ENCODE measurements at regions not wholly inside any gene's neighbourhood (a gene's known extent, or its start where the extent isn't known, plus 50 kb on each side); places are given as distances from the start of the nearest gene placed in this dataset.

- no peak for DNase-seq (ENCODE audit: low read depth)
These were observed 126.9 kb downstream of the MRM1 start for GRCh38 chr17:36728030-36728991.

GRCh38 chr17:36730095-36730808 is 128.9 kb downstream of the MRM1 start:
- DNase-seq (ENCODE audit: low read depth): no peak

- no peak for DNase-seq (ENCODE audit: low read depth)
These were observed 129.6 kb downstream of the MRM1 start for GRCh38 chr17:36730857-36731490.

GRCh38 chr17:36731811-36732210 is 130.4 kb downstream of the MRM1 start:
- DNase-seq (ENCODE audit: low read depth): no peak

GRCh38 chr17:36732351-36732750 is 131.0 kb downstream of the MRM1 start:
- DNase-seq (ENCODE audit: low read depth): no peak

DNA sequence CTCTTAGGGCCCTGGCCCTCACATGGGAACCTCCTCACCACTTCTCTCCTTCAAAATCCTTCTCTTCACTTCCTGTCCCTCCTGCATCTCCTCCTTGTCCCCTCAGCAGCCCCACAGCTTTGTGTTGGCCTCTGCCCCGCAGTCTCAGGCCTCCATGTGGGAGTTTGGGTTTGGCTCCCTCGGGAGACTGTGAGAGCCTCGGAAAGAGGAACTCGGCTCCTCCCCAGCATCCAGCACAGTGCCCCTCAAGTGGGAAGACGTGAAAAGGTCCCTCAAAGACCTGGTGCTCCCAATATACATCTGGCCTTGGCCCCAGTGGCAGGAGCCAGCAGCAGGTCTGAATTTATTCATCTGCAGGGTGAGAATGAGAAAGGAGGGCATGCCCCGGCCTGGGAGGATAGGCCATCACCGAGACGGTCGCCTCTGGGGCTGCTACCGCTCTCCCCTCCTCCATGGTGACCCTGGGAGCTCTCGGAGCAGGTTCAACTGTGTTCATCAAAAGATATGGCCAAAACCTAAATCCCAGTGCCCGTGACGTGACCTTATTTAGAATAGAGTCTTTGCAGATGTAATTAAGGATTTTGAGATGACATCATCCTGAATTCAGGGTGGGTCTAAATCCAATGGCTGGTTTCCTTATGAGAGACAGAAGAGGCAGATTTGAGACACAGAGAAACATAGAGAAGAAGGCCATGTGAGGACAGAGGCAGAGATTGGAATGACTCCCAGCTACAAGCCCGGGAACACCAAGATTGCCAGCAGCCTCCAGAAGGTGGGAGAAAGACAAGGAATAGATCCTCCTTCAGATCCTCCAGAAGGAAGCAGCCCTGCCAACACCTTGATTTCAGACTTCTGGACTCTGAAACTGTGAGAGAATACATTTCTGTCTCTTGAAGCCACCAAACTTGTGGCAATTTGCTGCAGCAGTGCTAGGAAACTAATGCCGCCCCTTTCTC is 135.1 kb downstream of the MRM1 start:
- no peak for DNase-seq (ENCODE audit: low read depth)

GRCh38 chr17:36739208-36739607 is 137.8 kb downstream of the MRM1 start:
- no peak for DNase-seq (ENCODE audit: low read depth)

DNA sequence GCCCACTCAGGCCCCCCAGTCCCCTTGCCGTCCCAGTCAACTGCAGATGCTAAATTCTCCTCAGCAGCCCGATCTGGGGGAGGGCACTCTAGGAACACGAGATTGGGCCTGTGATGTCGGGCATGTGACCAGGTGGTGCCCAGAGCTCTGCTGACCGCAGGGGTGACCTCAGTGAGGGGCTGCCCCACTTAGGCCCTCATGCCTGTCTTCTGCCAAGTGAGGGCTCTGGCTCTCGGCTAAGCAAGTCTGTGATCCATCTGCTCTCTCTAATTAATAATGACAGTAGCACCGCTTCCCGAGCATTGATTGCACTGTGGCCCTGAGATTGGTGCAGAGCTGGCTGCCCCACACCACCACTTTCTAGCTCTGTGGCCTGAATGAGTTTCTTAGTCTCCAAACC is 138.8 kb downstream of the MRM1 start:
- no peak for DNase-seq (ENCODE audit: low read depth)

DNA sequence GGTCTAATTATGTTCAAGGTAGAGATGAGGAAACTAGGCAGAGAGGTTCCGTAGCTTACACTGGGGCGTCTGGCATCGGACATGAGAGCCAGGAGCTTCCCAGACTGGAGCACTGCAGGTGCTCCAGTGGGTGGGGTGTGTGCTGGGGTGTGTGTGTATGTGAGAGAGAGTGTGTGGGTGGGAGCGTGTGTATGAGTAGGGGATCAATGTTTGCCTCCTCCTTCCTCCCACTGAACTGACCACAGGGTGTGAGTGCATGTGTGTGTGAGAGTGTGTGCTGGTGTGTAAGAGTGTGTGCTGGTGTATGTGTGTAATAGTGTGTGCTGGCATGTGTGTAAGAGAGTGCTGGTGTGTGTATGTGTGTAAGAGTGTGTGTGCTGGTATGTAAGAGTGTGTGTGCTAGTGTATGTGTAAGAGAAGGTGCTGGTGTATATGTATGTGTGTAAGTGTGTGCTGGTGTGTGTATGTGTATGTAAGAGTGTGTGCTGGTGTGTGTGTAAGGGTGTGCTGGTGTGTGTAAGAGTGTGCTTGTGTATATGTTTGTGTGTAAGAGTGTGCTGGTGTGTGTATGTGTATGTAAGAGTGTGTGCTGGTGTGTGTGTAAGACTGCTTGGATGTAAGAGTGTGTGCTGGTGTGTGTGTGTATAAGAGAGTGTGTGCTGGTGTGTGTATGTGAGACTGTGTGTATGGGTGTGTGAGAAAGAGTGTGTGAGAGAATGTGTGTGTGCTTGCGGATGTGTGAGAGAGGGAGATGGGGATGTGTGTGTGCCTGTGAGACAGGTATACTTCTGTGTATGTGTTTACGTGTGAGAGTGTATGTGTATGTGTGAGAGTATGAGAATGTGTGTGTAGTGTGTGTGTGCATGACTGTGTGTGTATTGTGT is 139.9 kb downstream of the MRM1 start:
- DNase-seq (ENCODE audit: low read depth): no peak

DNA sequence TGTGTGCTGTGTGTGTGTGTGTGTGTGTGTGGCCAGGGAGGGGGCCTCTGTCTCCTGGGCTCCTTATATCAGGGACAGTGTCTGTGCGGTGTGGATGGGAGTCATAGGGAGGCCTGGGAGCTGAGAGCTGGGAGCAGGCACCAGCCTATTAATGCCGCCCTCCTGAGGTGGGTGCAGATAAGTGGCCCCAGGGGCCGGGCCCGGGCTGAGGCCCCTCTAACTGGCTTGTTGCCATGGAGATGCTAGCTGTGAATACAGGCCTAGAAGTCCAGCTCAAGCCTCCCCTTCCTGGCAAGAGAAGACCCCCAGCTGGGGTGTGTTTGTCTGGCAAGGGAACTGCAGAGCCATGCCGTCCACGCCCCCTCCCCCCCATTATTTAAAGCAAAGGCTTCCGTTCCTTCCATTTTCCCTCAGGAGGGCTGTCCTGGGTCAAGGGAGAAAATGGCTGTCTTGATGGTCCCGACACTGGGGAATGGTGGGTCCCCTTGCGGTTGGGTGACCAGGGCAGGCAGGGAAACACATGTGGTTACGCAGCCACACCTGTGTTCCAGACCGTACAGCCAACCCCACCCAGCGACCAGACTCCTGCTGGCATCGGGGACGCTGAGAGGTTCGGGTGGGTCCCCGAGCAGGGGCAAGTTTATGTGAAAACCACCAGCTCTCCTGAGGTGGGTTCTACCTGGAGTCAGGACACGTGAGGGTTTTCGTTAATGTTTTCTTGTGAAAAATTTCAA is 141.1 kb downstream of the MRM1 start:
- DNase-seq (ENCODE audit: low read depth): no peak

DNA sequence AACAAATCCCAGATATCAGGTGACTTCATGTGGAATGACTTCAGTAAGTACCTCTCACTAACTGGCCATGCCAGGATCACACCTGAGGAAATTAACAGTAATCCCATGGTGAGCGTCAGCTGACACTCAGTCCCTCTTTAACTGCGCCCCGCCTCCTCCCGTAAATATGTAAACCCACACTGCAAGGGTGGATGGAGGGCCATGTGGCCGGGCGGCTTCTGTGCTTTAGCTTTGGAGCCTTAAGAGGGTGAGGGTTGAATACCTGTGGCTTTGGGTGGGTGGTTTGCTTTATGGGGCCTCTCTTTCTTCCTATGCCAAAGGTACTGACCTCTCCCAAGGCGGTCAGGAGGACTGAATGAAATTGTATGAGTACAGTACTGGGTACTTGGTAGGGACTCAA is 141.7 kb downstream of the MRM1 start:
- DNase-seq (ENCODE audit: low read depth): no peak

DNA sequence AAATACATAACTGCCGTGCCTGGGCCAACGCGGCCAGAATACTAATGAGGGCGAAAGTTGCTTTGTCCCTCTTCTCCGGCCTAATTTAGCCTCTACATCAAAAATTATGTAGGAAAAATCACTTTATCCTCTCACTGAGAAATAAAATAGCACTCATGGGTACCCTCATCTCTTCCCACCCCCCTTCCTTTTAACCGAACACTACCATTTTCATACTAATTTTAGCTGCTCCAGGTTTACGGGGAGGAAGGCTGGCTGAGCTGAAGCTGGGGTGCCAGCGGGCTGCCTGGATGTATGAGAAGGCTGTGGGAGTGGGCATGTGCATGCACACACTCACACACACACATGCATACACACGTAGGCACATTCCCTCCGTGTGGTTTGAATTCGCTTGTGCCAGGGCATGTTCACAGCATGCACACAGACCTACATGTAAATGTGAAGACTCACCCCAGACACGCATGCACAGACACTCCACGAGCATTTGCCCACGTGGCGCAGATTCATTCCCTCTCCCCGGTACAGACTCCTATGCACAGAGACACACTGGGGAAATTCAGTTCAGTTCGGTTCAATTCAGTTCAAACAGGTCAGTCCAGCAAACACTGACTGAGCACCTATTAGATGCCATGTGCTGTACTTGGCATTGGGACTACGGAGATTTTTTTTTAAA is 145.1 kb downstream of the MRM1 start:
- no peak for DNase-seq (ENCODE audit: low read depth)

DNA sequence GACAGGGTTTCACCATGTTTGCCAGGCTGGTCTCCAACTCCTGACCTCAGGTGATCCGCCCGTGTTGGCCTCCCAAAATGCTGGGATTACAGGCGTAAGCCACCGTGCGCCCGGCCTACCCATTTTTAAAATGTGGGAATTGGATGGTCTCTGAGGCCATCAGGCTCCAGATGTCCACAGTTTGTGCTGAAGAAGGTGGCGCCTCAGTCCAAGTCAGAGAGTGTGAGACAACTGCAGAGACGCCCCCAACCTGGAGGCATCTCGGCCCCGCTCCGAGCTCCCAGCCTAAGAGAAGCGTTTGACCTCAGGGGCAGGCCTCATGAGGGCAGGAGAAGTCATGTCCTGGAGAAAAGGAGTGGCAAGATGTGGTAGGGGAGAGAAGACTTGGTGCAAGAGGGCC is 146.5 kb downstream of the MRM1 start:
- DNase-seq (ENCODE audit: low read depth): no peak

DNA sequence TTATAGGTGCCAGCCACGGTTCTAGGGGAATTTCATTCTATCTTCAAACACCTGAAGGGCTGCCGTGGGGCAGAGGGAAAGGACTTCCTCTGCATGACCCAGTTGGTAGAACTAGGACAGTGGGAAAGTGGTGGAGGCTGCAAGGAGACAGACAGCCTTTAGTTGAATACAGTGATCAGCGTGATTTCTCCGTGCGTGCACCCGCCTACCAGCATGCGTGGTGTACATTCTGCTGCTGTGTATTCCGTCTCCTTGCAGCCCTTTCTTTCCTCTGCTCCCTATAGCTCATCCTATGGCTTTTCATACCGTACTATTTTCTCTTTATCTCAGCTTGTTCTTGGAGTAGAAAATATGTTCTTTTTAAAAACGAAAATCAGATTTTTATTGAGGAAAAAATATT is 146.9 kb downstream of the MRM1 start:
- DNase-seq (ENCODE audit: low read depth): no peak

DNA sequence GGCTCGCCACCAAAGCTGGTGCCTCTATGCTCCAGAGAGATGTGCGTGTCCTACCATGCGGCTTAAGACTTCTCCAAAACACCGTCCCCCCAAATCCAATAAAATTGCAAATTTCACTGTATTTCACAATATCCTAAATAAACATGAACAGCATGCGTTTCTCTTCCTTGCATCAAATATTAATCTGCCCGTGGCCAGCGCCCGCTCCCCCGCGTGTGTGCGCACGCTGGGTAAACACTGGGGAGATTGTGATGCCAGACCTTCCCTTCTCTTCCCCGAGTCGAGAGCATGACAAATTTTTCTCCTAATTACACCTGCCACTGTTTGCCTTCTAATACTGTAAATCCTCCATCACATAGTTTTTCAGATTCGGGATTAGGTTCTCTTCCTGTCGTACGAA is 148.1 kb downstream of the MRM1 start:
- DNase-seq (ENCODE audit: low read depth): no peak

DNA sequence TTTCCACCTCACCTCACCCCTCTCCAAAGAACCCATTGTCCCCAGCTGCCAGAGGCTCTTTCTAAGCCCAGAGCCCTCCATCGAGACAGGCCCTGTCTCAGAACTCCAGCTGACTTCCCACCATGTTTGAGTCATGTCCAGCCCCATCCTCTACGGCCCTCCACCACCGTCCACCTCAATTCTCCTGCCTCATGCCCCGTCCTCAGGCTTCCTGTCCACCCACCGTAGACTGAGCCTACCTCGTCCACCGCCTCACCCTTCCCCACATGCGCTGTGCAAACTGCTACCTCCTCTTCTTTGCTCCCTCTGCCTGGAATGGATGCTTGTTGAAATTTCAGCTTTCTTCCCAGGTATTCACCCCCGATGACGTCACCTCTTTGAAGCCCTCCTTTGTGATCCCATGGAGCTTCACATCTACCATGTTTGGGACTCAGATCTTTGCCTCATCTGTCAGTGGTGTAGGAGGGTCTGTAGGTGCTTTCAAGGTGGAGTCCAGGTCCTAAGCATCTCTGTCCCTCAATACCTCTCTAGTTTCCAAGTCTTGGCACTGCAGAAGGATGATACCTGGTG is 149.0 kb downstream of the MRM1 start:
- no peak for DNase-seq (ENCODE audit: low read depth)

GRCh38 chr17:36752096-36752888 is 150.9 kb downstream of the MRM1 start:
- DNase-seq (ENCODE audit: low read depth): no peak

DNA sequence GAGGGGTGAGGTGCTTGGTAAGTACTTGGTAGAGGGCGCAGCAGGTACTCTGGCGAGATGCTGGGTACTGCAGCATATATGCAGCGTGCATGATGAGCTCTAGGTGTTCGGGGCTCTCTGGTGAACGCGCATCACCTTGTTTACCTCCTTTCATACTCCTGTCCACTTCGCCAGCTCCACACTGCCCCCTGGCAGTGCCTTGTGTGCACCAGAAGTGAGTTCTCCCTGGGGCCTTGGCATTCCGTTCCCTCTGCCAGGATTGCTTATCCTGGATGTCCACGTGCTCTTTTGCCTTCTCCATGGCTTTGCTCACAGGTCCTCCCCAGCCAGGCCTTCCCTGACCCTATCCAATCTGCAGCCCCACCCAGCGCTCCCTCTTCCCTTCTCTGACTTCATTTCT is 154.2 kb downstream of the MRM1 start:
- DNase-seq (ENCODE audit: low read depth): no peak

Data from HS-27A (cell line).